Thyroid gland (tissue), 4 donors: ENCODE measurements at regions not wholly inside any gene's neighbourhood (a gene's known extent, or its start where the extent isn't known, plus 50 kb on each side); places are given as distances from the start of the nearest gene placed in this dataset.

Experiments used
- DNase-seq, 2 donors: peaks; one replicate each; pipeline ENCODE4 v3.0.0-alpha.2; 2019
- H3K27ac ChIP-seq, 3 donors: fragments of 200-600 bp; sonication (generic); 1 replicate in 2 of 3; 2 replicates in 1 of 3; pipeline ENCODE4 v1.5.1; 2016 to 2019; ENCODE audit warnings: mild to moderate bottlenecking in 1 of 3, moderate library complexity in 1 of 3
- H3K27me3 ChIP-seq: fragments of 200-600 bp; sonication (generic); one replicate; pipeline ENCODE4 v1.5.1; 2019
- H3K36me3 ChIP-seq, 2 donors: fragments of 200-600 bp; sonication (generic); one replicate each; pipeline ENCODE4 v1.5.1; 2016 to 2019
- H3K4me1 ChIP-seq, 2 donors: fragments of 200-600 bp; sonication (generic); one replicate each; pipeline ENCODE4 v1.5.1; 2017 to 2019
- H3K4me3 ChIP-seq, 3 donors: fragments of 200-600 bp; sonication (generic); replicated peaks in 1 of 3; 1 replicate in 2 of 3; 2 replicates in 1 of 3; pipeline ENCODE4 v1.5.1; 2016; ENCODE audit warnings: mild to moderate bottlenecking in 1 of 3
- H3K9me3 ChIP-seq: fragments of 200-600 bp; sonication (generic); one replicate; pipeline ENCODE4 v1.5.1; 2017
- CTCF ChIP-seq, 6 experiments: fragments of 200-600 bp in 3 of 6; fragments of 450-650 bp in 3 of 6; sonication (generic) in 3 of 6; IDR thresholded peaks; one replicate each; pipeline ENCODE4 v1.5.1; 2016 to 2019; ENCODE audit warnings: antibody characterized with exemption in 6 of 6, mild to moderate bottlenecking in 2 of 6, inconsistent platforms in 1 of 6, moderate library complexity in 1 of 6
- POLR2A ChIP-seq, 2 donors: fragments of 450-650 bp; IDR thresholded peaks; one replicate each; pipeline ENCODE4 v1.6.1; 2017; ENCODE audit warnings: antibody characterized with exemption in 2 of 2, mild to moderate bottlenecking in 2 of 2, moderate library complexity in 1 of 2
- WGBS, 2 donors: methylation state at CpG; one replicate each; pipeline ENCODE4 v1.1.5; 2017; 5-methylcytosine and 5-hydroxymethylcytosine counted together
- intact Hi-C: fragments of 100-400 bp; cut with DNase I; formaldehyde crosslinking; loops from one replicate; pipeline ENCODE4 v1.15.1; 2023

DNA sequence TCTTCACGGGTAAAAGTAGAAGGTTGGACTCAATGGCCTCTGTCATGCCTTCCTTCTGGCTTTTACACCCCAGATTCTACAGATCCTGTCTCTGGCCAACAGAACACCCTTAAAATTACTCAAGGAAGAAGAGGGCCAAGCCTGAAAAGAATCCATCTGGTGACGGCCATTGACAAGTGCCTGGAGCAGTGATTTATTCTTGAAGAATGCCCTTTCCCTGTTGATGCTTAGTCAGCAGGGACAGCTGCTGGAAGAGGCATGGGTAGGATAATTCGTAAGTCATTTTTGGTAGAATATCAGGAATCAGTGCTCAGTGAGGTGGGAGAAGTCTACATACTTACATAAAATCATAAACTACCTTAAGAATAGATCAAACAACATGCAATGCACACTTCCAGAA lies 397.9 kb downstream of the SAMD5 start:
- WGBS, 2 donors: 85 to 94% methylated on average over 3 of the region's 3 CpGs
- DNase-seq: no peak
- no peaks in the 10 kb centered on the region for H3K9me3 ChIP-seq
- no peaks in the 10 kb centered on the region for H3K27me3 ChIP-seq
- no peak overlapping the region for H3K27ac ChIP-seq
- intact Hi-C loops: no loop called here
- TF ChIP-seq POLR2A (IDR thresholded peaks at IDR 0.05) (no peak), CTCF (IDR thresholded peaks at IDR 0.05) (no peak)
- no peaks in the 10 kb centered on the region for H3K36me3 ChIP-seq
- no peaks in the 10 kb centered on the region for H3K4me1 ChIP-seq
- no peak overlapping the region for H3K4me3 ChIP-seq

DNA sequence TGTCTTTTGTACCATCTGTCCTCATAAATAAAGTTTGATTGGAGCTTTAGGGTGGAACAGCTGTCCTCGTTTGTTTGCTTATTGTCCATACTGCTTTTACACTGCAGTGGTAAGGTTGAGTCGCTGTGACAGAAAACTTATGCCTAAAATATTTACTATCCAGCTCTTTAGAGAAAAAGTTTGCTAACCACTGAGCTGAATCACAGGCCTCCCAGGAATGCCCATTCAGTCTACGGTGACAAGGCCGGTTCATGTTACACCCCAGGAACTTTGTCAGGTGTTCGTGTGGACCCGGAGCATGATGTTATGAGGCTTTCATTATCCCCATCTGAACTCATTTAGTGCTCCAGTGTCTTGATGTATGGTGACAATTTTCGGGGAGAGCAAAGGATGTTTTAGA lies 401.1 kb downstream of the SAMD5 start:
- TF ChIP-seq CTCF (IDR thresholded peaks at IDR 0.05): no peak
- no peak for TF ChIP-seq POLR2A (IDR thresholded peaks at IDR 0.05)
- intact Hi-C loops: no loop called here
- 68 to 71% methylated on average over 7 of the region's 7 CpGs for whole genome bisulfite sequencing, 2 donors

DNA sequence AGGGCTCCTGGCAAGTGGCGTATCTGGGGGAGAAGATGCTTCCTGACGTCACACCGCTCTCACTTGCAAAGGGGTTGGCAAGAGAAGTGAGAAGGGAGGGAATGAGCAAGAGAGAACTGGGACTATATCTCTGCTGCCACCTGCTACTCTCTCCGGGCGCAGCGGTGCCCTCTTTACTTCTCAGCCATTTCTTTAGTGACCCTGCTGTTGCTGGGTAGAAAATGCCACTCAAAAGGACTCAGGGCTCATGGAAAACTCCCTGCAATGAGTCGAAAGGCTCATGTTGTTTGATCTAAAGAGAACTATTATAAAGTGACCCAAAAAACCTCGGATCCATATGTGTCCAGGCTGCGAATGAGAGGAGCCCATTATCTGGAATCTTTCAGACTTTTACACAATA lies 401.8 kb downstream of the SAMD5 start:
- no peaks in the 10 kb centered on the region for H3K36me3 ChIP-seq
- 92% methylated on average over 9 of the region's 9 CpGs for whole genome bisulfite sequencing, 2 donors
- no peaks in the 10 kb centered on the region for H3K27me3 ChIP-seq
- no peak for TF ChIP-seq POLR2A (IDR thresholded peaks at IDR 0.05)
- TF ChIP-seq CTCF (IDR thresholded peaks at IDR 0.05): no peak
- H3K4me1 ChIP-seq: no peaks in the 10 kb centered on the region
- intact Hi-C loops: no loop called here
- no peaks in the 10 kb centered on the region for H3K9me3 ChIP-seq
- no peak overlapping the region for H3K27ac ChIP-seq
- H3K4me3 ChIP-seq: no peak overlapping the region
- no peak for DNase-seq

More for the DNA sequence above, 401.1 kb downstream of the SAMD5 start:
- no peak overlapping the region for H3K27ac ChIP-seq
- H3K4me1 ChIP-seq: no peaks in the 10 kb centered on the region
- no peak for DNase-seq
- H3K36me3 ChIP-seq: no peaks in the 10 kb centered on the region
- H3K9me3 ChIP-seq: no peaks in the 10 kb centered on the region
- no peak overlapping the region for H3K4me3 ChIP-seq
- no peaks in the 10 kb centered on the region for H3K27me3 ChIP-seq

DNA sequence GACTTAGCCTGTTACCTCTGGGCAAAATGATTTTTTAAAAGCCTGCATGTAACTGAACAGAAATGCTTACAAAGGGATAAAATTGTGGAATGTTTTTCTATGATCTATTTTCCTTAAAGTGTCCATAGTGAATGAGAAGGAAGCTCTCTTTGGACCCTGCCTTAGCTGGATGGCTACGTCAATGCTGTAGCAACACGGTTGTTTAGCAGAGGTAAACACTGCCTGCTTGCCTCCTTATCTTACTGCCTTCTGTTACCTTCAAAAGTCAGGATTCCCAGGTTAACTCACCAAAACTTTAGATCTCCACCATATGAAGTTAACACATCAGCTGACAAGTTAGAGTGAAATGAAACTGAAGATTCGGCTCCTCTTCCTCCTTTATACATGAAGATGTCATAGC lies 402.6 kb downstream of the SAMD5 start:
- no peak overlapping the region for H3K4me3 ChIP-seq
- no peaks in the 10 kb centered on the region for H3K4me1 ChIP-seq
- no peak for TF ChIP-seq POLR2A (IDR thresholded peaks at IDR 0.05)
- TF ChIP-seq CTCF (IDR thresholded peaks at IDR 0.05): no peak
- no peak overlapping the region for H3K27ac ChIP-seq
- no peaks in the 10 kb centered on the region for H3K27me3 ChIP-seq
- H3K9me3 ChIP-seq: no peaks in the 10 kb centered on the region
- intact Hi-C loops: no loop called here
- 94 to 95% methylated on average over 3 of the region's 3 CpGs for WGBS, 2 donors
- no peaks in the 10 kb centered on the region for H3K36me3 ChIP-seq
- no peak for DNase-seq

DNA sequence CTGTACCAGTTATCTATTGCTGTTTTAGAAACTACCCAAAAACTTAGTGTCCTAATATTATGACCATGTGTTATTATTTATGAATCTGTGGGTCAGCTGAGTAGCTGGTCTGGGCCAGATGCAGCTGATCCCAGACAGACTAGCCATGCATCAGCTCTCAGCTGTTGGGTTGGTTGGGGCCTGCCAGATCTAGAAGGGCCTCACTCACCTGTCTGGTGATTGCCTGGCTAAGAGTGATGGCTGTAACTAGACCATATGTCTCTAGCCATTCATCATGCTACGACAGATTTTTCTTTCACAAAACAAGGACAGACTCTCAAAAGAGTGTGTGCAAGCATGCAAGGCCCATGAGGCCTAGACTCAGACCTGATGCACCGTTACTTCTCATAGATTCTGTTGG lies 403.2 kb downstream of the SAMD5 start:
- TF ChIP-seq CTCF (IDR thresholded peaks at IDR 0.05): no peak
- TF ChIP-seq POLR2A (IDR thresholded peaks at IDR 0.05): no peak
- H3K4me3 ChIP-seq: no peak overlapping the region
- whole genome bisulfite sequencing, 2 donors: 93% methylated on average over 2 of the region's 2 CpGs
- DNase-seq: no peak
- no peaks in the 10 kb centered on the region for H3K9me3 ChIP-seq
- no peaks in the 10 kb centered on the region for H3K36me3 ChIP-seq
- no peaks in the 10 kb centered on the region for H3K27me3 ChIP-seq
- intact Hi-C loops: no loop called here
- H3K27ac ChIP-seq: no peak overlapping the region
- no peaks in the 10 kb centered on the region for H3K4me1 ChIP-seq
